ENCODE measurements at regions not wholly inside any gene's neighbourhood (a gene's known extent, or its start where the extent isn't known, plus 50 kb on each side); places are given as distances from the start of the nearest gene placed in this dataset.
"Not testable (repeated sequence)": the region's sequence is repeated elsewhere in the genome, so short reads cannot be mapped to it uniquely, and the experiment has no call there.

- H3K9me3 ChIP-seq (ENCODE audit: control insufficient read depth, insufficient read depth, low read depth, low read length); POLR2A ChIA-PET; H3K36me3 ChIP-seq (ENCODE audit: control insufficient read depth in 2 of 2, insufficient read depth in 1 of 2, low read length in 2 of 2); H3K4me3 ChIP-seq (ENCODE audit: low read depth, low read length); H3K27ac ChIP-seq (ENCODE audit: extremely low read depth, low read depth, low read length); H3K4me1 ChIP-seq (ENCODE audit: control insufficient read depth, insufficient read depth, low read length): not testable (repeated sequence)
- TF ChIP-seq ZBTB8A (tag by site-specific recombination; IDR thresholded peaks at IDR 0.05) = 0 out of 2 replicates have a peak, but pooled peaks have one; percentile 15
- TF ChIP-seq ZNF518A (tag by site-specific recombination; conservative IDR thresholded peaks at IDR 0.05; ENCODE audit: low read depth) = peak; percentile 60; the same call in 1 of the 2 replicates
- TF ChIP-seq ZNF510 (tag by site-specific recombination; IDR thresholded peaks at IDR 0.05; ENCODE audit: insufficient replicate concordance) = peak; percentile 14
- TF ChIP-seq ZNF426 (tag by site-specific recombination; IDR thresholded peaks at IDR 0.05) = peak; percentile 55
- TF ChIP-seq ZBTB11 (tag by site-specific recombination; conservative IDR thresholded peaks at IDR 0.05; ENCODE audit: low read depth) = peak; percentile 57
- peak; percentile 39; the same call in 1 of the 2 replicates for TF ChIP-seq ZNF623 (tag by site-specific recombination; IDR thresholded peaks at IDR 0.05)
- 0 out of 2 replicates have a peak, but pooled peaks have one; percentile 19 for TF ChIP-seq ZNF266 (tag by site-specific recombination; IDR thresholded peaks at IDR 0.05; ENCODE audit: low read depth)
- TF ChIP-seq ZNF555 (tag by site-specific recombination; conservative IDR thresholded peaks at IDR 0.05) = peak; percentile 47
- TF ChIP-seq ZBTB21 (tag by site-specific recombination; IDR thresholded peaks at IDR 0.05) = peak; percentile 17; the same call in 1 of the 2 replicates
- TF ChIP-seq ZXDB (tag by site-specific recombination; IDR thresholded peaks at IDR 0.05) = peak; percentile 37; the same call in 1 of the 2 replicates
- peak; percentile 74; the same call in 1 of the 2 replicates for TF ChIP-seq ZNF394 (tag by site-specific recombination; IDR thresholded peaks at IDR 0.05; ENCODE audit: borderline replicate concordance)
- CTCF ChIA-PET = interaction anchor here (0.5 kb wide), 1 partner anchor 33 kb away, joined by 3 read pairs; no protein-coding TSS in a partner anchor
These were observed 520.5 kb upstream of the PFKP start for GRCh38 chr10:2546894-2547293.

DNA sequence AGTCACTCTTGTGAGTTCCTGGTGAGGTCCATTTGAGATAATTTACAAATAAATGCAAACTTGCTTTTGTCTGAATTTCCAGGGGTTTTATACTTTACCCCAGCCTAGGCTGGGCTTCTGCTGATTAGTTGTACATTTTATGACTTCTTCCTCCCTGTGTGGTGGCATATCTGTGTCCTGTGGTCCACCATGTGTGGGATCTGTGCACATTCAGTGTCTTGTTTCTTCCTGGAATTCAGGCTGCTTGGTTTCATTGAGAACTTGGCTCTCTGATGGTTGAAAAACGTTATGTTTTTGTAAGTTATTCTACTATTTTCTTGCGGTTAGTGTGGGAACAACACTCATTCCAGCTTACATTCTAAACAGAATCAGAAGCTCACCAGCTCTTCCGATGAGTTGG is 523.4 kb upstream of the PFKP start:
- H3K36me3 ChIP-seq (ENCODE audit: control insufficient read depth in 2 of 2, insufficient read depth in 1 of 2, low read length in 2 of 2) = no peaks in the 10 kb centered on the region
- POLR2A ChIA-PET = no interaction called here
- H3K4me3 ChIP-seq (ENCODE audit: low read depth, low read length) = no peak overlapping the region
- H3K27ac ChIP-seq (ENCODE audit: extremely low read depth, low read depth, low read length) = no peak overlapping the region
- TF ChIP-seq ZNF174 (tag by site-specific recombination; IDR thresholded peaks at IDR 0.05) (no peak), ZNF423 (tag by site-specific recombination; IDR thresholded peaks at IDR 0.05) (no peak), ZNF114 (tag by site-specific recombination; IDR thresholded peaks at IDR 0.05) (no peak)
- TF ChIP-seq, protein P1, sequence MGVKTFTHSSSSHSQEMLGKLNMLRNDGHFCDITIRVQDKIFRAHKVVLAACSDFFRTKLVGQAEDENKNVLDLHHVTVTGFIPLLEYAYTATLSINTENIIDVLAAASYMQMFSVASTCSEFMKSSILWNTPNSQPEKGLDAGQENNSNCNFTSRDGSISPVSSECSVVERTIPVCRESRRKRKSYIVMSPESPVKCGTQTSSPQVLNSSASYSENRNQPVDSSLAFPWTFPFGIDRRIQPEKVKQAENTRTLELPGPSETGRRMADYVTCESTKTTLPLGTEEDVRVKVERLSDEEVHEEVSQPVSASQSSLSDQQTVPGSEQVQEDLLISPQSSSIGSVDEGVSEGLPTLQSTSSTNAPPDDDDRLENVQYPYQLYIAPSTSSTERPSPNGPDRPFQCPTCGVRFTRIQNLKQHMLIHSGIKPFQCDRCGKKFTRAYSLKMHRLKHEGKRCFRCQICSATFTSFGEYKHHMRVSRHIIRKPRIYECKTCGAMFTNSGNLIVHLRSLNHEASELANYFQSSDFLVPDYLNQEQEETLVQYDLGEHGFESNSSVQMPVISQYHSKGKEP (tag by site-specific recombination; IDR thresholded peaks at IDR 0.05) = no peak
- H3K4me1 ChIP-seq (ENCODE audit: control insufficient read depth, insufficient read depth, low read length) = no peaks in the 10 kb centered on the region
- CTCF ChIA-PET = interaction anchor here (0.6 kb wide), 2 partner anchors 406 to 828 kb away, joined by 3 read pairs; no protein-coding TSS in a partner anchor
- no peaks in the 10 kb centered on the region for H3K9me3 ChIP-seq (ENCODE audit: control insufficient read depth, insufficient read depth, low read depth, low read length)
